ENCODE measurements at regions not wholly inside any gene's neighbourhood (a gene's known extent, or its start where the extent isn't known, plus 50 kb on each side); places are given as distances from the start of the nearest gene placed in this dataset.

- Histone ChIP-seq H3K36me3 (no peaks in the 10 kb centered on the region), H3K4me3 (no peak overlapping the region), H3K27ac (no peak overlapping the region), H3K9me3 (no peaks in the 10 kb centered on the region), H3K4me1 (no peaks in the 10 kb centered on the region), H3K27me3 (no peaks in the 10 kb centered on the region)
- FAIRE-seq (no peak), ATAC-seq (no peak), DNase-seq (no peak)
- intact Hi-C loops (cut with DNase I): no loop called here
- TF ChIP-seq CTCF (IDR thresholded peaks at IDR 0.05): no peak
- WGBS, 2 donors: 78 to 81% methylated on average over 12 of the region's 12 CpGs
These were observed 50.5 kb upstream of the HAPSTR1 start for GRCh38 chr16:9040800-9041412.

Measured in pancreas (tissue), 10 donors.